Epithelial cell of proximal tubule (primary cell): ENCODE measurements at regions not wholly inside any gene's neighbourhood (a gene's known extent, or its start where the extent isn't known, plus 50 kb on each side); places are given as distances from the start of the nearest gene placed in this dataset.

Experiments
- DNase-seq: peaks from one replicate; pipeline ENCODE4 v3.0.0-alpha.2; 2011; ENCODE audit warnings: low read depth
- H3K4me3 ChIP-seq: 2 replicates; pipeline ENCODE4 v1.5.1; 2011; ENCODE audit warnings: low read depth, mild to moderate bottlenecking, low read length
- TF ChIP-seq, protein P1 (sequence below): conservative IDR thresholded peaks from 2 replicates; pipeline ENCODE4 v1.5.1; 2012; ENCODE audit warnings: low read depth, mild to moderate bottlenecking, low read length

DNA sequence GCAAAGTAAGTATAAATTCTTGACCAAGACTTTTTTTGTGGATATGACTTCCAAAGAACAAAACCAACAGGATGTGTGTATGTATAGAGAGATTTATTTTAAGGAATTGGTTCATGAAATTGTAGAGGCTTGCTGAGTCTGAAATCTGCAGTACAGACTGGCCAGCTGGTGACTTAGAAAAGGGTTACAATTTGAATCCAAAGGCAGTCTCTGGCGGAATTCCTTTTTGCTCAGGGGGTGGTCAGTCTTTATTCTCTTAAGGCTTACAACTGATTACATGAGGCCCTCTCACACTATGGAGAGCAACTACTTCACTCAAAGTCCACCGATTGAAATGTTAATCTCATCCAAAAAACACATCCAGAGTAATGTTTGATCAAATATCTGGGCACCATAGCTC lies 100.1 kb upstream of the IMMP2L start:
- no peak for DNase-seq
- TF ChIP-seq, protein P1, sequence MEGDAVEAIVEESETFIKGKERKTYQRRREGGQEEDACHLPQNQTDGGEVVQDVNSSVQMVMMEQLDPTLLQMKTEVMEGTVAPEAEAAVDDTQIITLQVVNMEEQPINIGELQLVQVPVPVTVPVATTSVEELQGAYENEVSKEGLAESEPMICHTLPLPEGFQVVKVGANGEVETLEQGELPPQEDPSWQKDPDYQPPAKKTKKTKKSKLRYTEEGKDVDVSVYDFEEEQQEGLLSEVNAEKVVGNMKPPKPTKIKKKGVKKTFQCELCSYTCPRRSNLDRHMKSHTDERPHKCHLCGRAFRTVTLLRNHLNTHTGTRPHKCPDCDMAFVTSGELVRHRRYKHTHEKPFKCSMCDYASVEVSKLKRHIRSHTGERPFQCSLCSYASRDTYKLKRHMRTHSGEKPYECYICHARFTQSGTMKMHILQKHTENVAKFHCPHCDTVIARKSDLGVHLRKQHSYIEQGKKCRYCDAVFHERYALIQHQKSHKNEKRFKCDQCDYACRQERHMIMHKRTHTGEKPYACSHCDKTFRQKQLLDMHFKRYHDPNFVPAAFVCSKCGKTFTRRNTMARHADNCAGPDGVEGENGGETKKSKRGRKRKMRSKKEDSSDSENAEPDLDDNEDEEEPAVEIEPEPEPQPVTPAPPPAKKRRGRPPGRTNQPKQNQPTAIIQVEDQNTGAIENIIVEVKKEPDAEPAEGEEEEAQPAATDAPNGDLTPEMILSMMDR = no peak
- H3K4me3 ChIP-seq = no peak overlapping the region

DNA sequence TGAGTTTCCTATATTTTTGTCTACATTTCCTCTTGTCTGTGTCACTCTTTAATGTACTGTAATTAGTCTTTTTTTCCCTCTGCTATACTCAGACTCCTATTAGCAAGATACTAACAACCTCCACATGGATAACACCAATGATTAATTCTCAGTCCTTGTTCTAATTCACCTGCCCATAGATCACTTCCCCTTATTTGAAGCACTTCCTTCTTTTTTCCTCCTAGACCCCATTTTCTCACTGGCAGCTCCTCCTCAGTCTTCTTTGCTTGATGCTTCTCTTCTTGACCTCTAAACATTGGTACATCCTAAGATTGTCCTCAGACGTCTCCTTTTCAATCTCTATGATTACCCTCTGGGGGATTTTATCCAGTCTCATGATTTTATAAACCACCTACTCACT lies 98.2 kb upstream of the IMMP2L start:
- TF ChIP-seq, protein P1 = no peak
- no peak for DNase-seq
- no peak overlapping the region for H3K4me3 ChIP-seq

DNA sequence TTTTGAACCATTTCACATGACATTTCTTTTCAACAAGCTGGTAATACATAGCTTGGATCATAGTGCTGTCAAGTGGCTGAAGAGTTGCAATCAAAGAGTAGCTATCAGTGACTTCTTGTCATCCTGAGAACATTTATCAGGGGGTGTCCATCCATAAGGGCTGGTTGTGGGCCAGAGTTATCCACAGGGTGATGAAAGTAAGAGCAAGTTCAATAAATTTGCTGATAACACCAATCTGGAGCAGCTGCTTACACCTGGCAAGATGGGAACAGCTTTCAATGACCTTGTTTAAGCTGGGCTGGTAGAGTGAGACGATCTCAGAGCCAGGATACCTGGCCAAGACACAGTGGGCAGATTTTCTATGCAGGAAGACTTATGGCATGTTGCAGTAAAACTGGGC lies 96.3 kb upstream of the IMMP2L start:
- H3K4me3 ChIP-seq = no peak overlapping the region
- no peak for DNase-seq
- TF ChIP-seq, protein P1 = no peak

DNA sequence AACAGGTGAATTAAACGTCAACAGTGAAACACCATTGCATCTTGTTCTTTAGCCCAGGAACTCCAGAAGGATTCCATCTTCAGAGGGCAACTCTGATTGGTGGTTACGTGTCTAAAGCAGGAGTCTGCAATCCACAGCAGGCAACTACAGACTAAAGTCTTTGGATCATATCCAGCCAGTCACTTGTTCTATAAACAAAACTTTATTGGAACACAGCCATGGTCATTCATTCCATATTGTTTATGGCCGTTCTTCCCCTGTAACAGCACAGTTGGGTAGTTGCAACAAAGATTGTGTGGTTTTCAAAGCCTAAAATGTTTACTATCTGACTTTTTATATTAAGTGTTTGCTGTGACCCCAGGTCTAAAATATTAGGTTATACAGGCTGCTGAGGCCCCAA lies 94.7 kb upstream of the IMMP2L start:
- no peak overlapping the region for H3K4me3 ChIP-seq
- no peak for DNase-seq
- TF ChIP-seq, protein P1 = no peak

DNA sequence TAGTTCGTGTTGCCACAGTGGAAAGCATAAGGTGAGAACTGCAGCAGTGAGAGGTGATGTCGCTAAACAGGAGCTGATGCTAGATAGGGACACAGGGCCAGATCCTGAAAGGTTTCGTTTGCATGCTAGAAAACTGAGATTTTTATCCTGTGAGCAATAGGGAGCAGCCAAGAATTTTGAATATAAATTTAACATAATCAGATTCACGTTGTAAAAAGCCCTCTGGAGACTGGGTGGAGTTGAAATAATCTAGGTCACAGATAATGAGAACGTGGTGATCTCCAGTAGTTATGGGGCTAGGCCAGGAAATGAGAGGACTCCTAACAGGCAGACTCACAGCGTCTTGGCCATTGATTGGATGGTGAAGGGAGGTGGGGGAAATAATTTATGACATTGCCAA lies 92.1 kb upstream of the IMMP2L start:
- DNase-seq = no peak
- no peak overlapping the region for H3K4me3 ChIP-seq
- TF ChIP-seq, protein P1 = no peak

DNA sequence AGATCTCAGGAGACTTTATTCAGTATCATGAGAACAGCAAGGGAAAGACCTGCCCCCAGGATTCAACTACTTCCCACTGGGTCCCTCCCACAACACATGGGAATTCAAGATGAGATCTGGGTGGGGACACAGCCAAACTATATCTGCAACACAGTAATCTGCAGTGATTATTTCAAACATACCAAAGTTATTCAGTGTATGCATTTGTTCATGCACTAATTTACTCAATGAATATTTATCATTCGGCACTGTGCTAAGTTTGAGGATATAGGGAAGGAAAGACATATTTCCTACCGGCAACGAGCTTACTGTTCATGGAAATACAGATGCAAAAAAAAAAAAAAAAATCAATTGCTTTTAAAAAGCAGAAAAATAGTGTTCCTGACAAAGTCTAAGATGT lies 91.6 kb upstream of the IMMP2L start:
- no peak overlapping the region for H3K4me3 ChIP-seq
- TF ChIP-seq, protein P1 = no peak
- DNase-seq = no peak

DNA sequence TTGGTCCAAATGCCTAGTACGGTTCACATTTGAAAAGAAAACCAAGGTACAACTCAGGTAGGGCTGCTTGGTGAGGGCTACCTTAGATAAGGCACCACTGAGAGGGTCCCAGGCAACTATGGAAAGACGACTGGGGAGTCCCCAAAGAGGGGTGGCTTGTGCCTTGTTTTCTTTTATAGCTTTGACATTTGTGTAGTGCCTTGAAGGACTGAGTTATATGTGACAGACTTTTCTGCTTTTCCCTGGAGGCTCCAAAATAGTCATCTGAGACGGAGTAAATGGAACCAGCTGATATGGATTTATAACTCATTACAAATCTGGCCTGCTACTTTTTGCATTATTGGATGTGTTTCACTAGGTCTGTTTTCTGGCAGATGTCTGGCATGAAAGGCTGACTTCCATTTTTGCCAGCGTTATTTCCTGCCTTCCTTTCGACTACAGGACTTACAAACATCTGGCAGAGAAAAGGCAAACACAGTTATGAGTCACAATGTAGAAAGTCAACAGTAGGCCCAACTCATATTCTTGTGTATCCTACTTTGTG lies 88.2 kb upstream of the IMMP2L start:
- TF ChIP-seq, protein P1 = no peak
- DNase-seq = no peak

More for the DNA sequence above, 88.2 kb upstream of the IMMP2L start:
- no peak overlapping the region for H3K4me3 ChIP-seq
